ENCODE measurements at regions not wholly inside any gene's neighbourhood (a gene's known extent, or its start where the extent isn't known, plus 50 kb on each side); places are given as distances from the start of the nearest gene placed in this dataset.

DNA sequence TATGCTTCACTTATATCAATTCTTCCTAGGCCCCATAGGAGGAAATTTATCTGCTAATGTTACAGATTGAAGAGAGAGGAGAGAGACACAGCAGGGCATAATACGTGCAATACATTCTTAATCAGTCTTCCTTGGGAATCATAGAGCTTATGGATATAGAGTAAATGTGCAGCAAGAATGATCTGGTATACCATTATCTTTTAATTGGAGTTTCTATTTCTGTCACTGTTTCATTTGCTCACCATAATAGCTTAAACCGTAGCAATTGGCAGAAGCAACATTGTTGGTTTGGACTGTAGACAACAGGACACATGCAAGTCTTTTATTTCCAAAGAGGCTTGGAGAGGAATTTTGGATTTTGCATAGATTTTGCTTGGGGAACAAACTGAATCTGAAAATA, 68.1 kb upstream of the PCSK2 start:
- TF ChIP-seq, protein P1, sequence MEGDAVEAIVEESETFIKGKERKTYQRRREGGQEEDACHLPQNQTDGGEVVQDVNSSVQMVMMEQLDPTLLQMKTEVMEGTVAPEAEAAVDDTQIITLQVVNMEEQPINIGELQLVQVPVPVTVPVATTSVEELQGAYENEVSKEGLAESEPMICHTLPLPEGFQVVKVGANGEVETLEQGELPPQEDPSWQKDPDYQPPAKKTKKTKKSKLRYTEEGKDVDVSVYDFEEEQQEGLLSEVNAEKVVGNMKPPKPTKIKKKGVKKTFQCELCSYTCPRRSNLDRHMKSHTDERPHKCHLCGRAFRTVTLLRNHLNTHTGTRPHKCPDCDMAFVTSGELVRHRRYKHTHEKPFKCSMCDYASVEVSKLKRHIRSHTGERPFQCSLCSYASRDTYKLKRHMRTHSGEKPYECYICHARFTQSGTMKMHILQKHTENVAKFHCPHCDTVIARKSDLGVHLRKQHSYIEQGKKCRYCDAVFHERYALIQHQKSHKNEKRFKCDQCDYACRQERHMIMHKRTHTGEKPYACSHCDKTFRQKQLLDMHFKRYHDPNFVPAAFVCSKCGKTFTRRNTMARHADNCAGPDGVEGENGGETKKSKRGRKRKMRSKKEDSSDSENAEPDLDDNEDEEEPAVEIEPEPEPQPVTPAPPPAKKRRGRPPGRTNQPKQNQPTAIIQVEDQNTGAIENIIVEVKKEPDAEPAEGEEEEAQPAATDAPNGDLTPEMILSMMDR (tag by site-specific recombination; IDR thresholded peaks at IDR 0.05) = no peak
- TF ChIP-seq, protein P2, sequence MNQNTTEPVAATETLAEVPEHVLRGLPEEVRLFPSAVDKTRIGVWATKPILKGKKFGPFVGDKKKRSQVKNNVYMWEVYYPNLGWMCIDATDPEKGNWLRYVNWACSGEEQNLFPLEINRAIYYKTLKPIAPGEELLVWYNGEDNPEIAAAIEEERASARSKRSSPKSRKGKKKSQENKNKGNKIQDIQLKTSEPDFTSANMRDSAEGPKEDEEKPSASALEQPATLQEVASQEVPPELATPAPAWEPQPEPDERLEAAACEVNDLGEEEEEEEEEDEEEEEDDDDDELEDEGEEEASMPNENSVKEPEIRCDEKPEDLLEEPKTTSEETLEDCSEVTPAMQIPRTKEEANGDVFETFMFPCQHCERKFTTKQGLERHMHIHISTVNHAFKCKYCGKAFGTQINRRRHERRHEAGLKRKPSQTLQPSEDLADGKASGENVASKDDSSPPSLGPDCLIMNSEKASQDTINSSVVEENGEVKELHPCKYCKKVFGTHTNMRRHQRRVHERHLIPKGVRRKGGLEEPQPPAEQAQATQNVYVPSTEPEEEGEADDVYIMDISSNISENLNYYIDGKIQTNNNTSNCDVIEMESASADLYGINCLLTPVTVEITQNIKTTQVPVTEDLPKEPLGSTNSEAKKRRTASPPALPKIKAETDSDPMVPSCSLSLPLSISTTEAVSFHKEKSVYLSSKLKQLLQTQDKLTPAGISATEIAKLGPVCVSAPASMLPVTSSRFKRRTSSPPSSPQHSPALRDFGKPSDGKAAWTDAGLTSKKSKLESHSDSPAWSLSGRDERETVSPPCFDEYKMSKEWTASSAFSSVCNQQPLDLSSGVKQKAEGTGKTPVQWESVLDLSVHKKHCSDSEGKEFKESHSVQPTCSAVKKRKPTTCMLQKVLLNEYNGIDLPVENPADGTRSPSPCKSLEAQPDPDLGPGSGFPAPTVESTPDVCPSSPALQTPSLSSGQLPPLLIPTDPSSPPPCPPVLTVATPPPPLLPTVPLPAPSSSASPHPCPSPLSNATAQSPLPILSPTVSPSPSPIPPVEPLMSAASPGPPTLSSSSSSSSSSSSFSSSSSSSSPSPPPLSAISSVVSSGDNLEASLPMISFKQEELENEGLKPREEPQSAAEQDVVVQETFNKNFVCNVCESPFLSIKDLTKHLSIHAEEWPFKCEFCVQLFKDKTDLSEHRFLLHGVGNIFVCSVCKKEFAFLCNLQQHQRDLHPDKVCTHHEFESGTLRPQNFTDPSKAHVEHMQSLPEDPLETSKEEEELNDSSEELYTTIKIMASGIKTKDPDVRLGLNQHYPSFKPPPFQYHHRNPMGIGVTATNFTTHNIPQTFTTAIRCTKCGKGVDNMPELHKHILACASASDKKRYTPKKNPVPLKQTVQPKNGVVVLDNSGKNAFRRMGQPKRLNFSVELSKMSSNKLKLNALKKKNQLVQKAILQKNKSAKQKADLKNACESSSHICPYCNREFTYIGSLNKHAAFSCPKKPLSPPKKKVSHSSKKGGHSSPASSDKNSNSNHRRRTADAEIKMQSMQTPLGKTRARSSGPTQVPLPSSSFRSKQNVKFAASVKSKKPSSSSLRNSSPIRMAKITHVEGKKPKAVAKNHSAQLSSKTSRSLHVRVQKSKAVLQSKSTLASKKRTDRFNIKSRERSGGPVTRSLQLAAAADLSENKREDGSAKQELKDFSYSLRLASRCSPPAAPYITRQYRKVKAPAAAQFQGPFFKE (tag by site-specific recombination; IDR thresholded peaks at IDR 0.05; ENCODE audit: borderline replicate concordance) = no peak
- no peak for TF ChIP-seq ZNF701 (tag by site-specific recombination; IDR thresholded peaks at IDR 0.05)
- TF ChIP-seq, protein P3, sequence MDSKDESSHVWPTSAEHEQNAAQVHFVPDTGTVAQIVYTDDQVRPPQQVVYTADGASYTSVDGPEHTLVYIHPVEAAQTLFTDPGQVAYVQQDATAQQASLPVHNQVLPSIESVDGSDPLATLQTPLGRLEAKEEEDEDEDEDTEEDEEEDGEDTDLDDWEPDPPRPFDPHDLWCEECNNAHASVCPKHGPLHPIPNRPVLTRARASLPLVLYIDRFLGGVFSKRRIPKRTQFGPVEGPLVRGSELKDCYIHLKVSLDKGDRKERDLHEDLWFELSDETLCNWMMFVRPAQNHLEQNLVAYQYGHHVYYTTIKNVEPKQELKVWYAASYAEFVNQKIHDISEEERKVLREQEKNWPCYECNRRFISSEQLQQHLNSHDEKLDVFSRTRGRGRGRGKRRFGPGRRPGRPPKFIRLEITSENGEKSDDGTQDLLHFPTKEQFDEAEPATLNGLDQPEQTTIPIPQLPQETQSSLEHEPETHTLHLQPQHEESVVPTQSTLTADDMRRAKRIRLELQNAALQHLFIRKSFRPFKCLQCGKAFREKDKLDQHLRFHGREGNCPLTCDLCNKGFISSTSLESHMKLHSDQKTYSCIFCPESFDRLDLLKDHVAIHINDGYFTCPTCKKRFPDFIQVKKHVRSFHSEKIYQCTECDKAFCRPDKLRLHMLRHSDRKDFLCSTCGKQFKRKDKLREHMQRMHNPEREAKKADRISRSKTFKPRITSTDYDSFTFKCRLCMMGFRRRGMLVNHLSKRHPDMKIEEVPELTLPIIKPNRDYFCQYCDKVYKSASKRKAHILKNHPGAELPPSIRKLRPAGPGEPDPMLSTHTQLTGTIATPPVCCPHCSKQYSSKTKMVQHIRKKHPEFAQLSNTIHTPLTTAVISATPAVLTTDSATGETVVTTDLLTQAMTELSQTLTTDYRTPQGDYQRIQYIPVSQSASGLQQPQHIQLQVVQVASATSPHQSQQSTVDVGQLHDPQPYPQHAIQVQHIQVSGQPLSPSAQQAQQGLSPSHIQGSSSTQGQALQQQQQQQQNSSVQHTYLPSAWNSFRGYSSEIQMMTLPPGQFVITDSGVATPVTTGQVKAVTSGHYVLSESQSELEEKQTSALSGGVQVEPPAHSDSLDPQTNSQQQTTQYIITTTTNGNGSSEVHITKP (tag by site-specific recombination; IDR thresholded peaks at IDR 0.05) = no peak
- TF ChIP-seq KLF1 (tag by site-specific recombination; IDR thresholded peaks at IDR 0.05) = no peak
- TF ChIP-seq, protein P4, sequence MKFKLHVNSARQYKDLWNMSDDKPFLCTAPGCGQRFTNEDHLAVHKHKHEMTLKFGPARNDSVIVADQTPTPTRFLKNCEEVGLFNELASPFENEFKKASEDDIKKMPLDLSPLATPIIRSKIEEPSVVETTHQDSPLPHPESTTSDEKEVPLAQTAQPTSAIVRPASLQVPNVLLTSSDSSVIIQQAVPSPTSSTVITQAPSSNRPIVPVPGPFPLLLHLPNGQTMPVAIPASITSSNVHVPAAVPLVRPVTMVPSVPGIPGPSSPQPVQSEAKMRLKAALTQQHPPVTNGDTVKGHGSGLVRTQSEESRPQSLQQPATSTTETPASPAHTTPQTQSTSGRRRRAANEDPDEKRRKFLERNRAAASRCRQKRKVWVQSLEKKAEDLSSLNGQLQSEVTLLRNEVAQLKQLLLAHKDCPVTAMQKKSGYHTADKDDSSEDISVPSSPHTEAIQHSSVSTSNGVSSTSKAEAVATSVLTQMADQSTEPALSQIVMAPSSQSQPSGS (tag by site-specific recombination; IDR thresholded peaks at IDR 0.05; ENCODE audit: low read depth) = no peak
- no peak for TF ChIP-seq ZNF530 (tag by site-specific recombination; IDR thresholded peaks at IDR 0.05; ENCODE audit: low read depth)
- TF ChIP-seq, protein P5, sequence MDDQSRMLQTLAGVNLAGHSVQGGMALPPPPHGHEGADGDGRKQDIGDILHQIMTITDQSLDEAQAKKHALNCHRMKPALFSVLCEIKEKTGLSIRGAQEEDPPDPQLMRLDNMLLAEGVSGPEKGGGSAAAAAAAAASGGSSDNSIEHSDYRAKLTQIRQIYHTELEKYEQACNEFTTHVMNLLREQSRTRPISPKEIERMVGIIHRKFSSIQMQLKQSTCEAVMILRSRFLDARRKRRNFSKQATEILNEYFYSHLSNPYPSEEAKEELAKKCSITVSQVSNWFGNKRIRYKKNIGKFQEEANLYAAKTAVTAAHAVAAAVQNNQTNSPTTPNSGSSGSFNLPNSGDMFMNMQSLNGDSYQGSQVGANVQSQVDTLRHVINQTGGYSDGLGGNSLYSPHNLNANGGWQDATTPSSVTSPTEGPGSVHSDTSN (CRISPR knock-in tag; IDR thresholded peaks at IDR 0.05) = no peak
- TF ChIP-seq ZNF423 (tag by site-specific recombination; IDR thresholded peaks at IDR 0.05) = no peak
- TF ChIP-seq ZNF391 (tag by site-specific recombination; IDR thresholded peaks at IDR 0.05; ENCODE audit: borderline replicate concordance, low read depth) = no peak
- TF ChIP-seq, protein P6, sequence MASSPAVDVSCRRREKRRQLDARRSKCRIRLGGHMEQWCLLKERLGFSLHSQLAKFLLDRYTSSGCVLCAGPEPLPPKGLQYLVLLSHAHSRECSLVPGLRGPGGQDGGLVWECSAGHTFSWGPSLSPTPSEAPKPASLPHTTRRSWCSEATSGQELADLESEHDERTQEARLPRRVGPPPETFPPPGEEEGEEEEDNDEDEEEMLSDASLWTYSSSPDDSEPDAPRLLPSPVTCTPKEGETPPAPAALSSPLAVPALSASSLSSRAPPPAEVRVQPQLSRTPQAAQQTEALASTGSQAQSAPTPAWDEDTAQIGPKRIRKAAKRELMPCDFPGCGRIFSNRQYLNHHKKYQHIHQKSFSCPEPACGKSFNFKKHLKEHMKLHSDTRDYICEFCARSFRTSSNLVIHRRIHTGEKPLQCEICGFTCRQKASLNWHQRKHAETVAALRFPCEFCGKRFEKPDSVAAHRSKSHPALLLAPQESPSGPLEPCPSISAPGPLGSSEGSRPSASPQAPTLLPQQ (tag by site-specific recombination; IDR thresholded peaks at IDR 0.05) = no peak
- no peak for TF ChIP-seq ZNF324 (tag by site-specific recombination; IDR thresholded peaks at IDR 0.05)

Measured in HEK293 (cell line).